ENCODE measurements at regions not wholly inside any gene's neighbourhood (a gene's known extent, or its start where the extent isn't known, plus 50 kb on each side); places are given as distances from the start of the nearest gene placed in this dataset.
A peak's percentile ranks its signal among the peaks of the same experiment; 100 is the strongest.

- Mint-ChIP-seq H3K27ac (ENCODE audit: unreplicated experiment) (no peak overlapping the region), H3K36me3 (ENCODE audit: low read depth, unreplicated experiment) (no peaks in the 10 kb centered on the region), H3K4me3 (ENCODE audit: unreplicated experiment) (no peak overlapping the region), H3K4me1 (ENCODE audit: low read depth, unreplicated experiment) (no peaks in the 10 kb centered on the region), H3K27me3 (ENCODE audit: low read depth, unreplicated experiment) (peaks cover 2% of the 10 kb centered on the region), H3K9me3 (ENCODE audit: unreplicated experiment) (no peaks in the 10 kb centered on the region)
- no peak overlapping the region for H2AFZ ChIP-seq (ENCODE audit: low read depth, low read length)
- no peak overlapping the region for H3K27ac ChIP-seq (ENCODE audit: low read depth, low read length)
- no peaks in the 10 kb centered on the region for H3K27me3 ChIP-seq (ENCODE audit: insufficient read depth, low read length)
- TF ChIP-seq, protein P1, sequence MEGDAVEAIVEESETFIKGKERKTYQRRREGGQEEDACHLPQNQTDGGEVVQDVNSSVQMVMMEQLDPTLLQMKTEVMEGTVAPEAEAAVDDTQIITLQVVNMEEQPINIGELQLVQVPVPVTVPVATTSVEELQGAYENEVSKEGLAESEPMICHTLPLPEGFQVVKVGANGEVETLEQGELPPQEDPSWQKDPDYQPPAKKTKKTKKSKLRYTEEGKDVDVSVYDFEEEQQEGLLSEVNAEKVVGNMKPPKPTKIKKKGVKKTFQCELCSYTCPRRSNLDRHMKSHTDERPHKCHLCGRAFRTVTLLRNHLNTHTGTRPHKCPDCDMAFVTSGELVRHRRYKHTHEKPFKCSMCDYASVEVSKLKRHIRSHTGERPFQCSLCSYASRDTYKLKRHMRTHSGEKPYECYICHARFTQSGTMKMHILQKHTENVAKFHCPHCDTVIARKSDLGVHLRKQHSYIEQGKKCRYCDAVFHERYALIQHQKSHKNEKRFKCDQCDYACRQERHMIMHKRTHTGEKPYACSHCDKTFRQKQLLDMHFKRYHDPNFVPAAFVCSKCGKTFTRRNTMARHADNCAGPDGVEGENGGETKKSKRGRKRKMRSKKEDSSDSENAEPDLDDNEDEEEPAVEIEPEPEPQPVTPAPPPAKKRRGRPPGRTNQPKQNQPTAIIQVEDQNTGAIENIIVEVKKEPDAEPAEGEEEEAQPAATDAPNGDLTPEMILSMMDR (IDR thresholded peaks at IDR 0.05; ENCODE audit: insufficient read depth, low read depth, low read length) = no peak
- TF ChIP-seq EZH2 (IDR thresholded peaks at IDR 0.05; ENCODE audit: insufficient read depth, low read length) = no peak
- DNase-seq (ENCODE audit: low read depth) = no peak
- no peaks in the 10 kb centered on the region for H3K36me3 ChIP-seq (ENCODE audit: insufficient read depth, low read length)
- FAIRE-seq = no peak
- no peaks in the 10 kb centered on the region for H3K79me2 ChIP-seq (ENCODE audit: insufficient read depth, low read length)
- H3K9me3 ChIP-seq (ENCODE audit: insufficient read depth, low read depth, low read length) = no peaks in the 10 kb centered on the region
- H3K4me1 ChIP-seq (ENCODE audit: insufficient read depth, low read length) = no peaks in the 10 kb centered on the region
- no peaks in the 10 kb centered on the region for H4K20me1 ChIP-seq (ENCODE audit: insufficient read depth, low read length)
- H3K4me2 ChIP-seq (ENCODE audit: low read length) = no peak overlapping the region
- H3K4me3 ChIP-seq (ENCODE audit: insufficient read depth, low read depth, low read length) = no peak overlapping the region
- H3K9ac ChIP-seq (ENCODE audit: low read length) = no peak overlapping the region
These were observed 465.6 kb upstream of the SLC14A2 start for GRCh38 chr18:45149712-45150111.

- Mint-ChIP-seq H3K36me3 (ENCODE audit: low read depth, unreplicated experiment) (no peaks in the 10 kb centered on the region), H3K4me1 (ENCODE audit: low read depth, unreplicated experiment) (no peaks in the 10 kb centered on the region), H3K27ac (ENCODE audit: unreplicated experiment) (no peak overlapping the region), H3K27me3 (ENCODE audit: low read depth, unreplicated experiment) (peaks cover 2% of the 10 kb centered on the region), H3K4me3 (ENCODE audit: unreplicated experiment) (no peak overlapping the region), H3K9me3 (ENCODE audit: unreplicated experiment) (no peaks in the 10 kb centered on the region)
- TF ChIP-seq, protein P1 (IDR thresholded peaks at IDR 0.05; ENCODE audit: insufficient read depth, low read depth, low read length) = no peak
- TF ChIP-seq EZH2 (IDR thresholded peaks at IDR 0.05; ENCODE audit: insufficient read depth, low read length) = no peak
- no peaks in the 10 kb centered on the region for H3K27me3 ChIP-seq (ENCODE audit: insufficient read depth, low read length)
- H3K4me2 ChIP-seq (ENCODE audit: low read length) = no peak overlapping the region
- H3K9ac ChIP-seq (ENCODE audit: low read length) = no peak overlapping the region
- H3K27ac ChIP-seq (ENCODE audit: low read depth, low read length) = no peak overlapping the region
- no peak for DNase-seq (ENCODE audit: low read depth)
- no peak overlapping the region for H3K4me3 ChIP-seq (ENCODE audit: insufficient read depth, low read depth, low read length)
- peak; percentile 9 for FAIRE-seq
- no peak overlapping the region for H2AFZ ChIP-seq (ENCODE audit: low read depth, low read length)
- no peaks in the 10 kb centered on the region for H3K9me3 ChIP-seq (ENCODE audit: insufficient read depth, low read depth, low read length)
- H3K36me3 ChIP-seq (ENCODE audit: insufficient read depth, low read length) = no peaks in the 10 kb centered on the region
- H3K79me2 ChIP-seq (ENCODE audit: insufficient read depth, low read length) = no peaks in the 10 kb centered on the region
- no peaks in the 10 kb centered on the region for H4K20me1 ChIP-seq (ENCODE audit: insufficient read depth, low read length)
- no peaks in the 10 kb centered on the region for H3K4me1 ChIP-seq (ENCODE audit: insufficient read depth, low read length)
These were observed 463.6 kb upstream of the SLC14A2 start for GRCh38 chr18:45151645-45152044.

- TF ChIP-seq, protein P1 (IDR thresholded peaks at IDR 0.05; ENCODE audit: insufficient read depth, low read depth, low read length) = no peak
- TF ChIP-seq EZH2 (IDR thresholded peaks at IDR 0.05; ENCODE audit: insufficient read depth, low read length) = no peak
- Histone ChIP-seq H2AFZ (ENCODE audit: low read depth, low read length) (no peak overlapping the region), H3K27me3 (ENCODE audit: insufficient read depth, low read length) (no peaks in the 10 kb centered on the region), H3K4me1 (ENCODE audit: insufficient read depth, low read length) (no peaks in the 10 kb centered on the region), H3K79me2 (ENCODE audit: insufficient read depth, low read length) (no peaks in the 10 kb centered on the region), H3K36me3 (ENCODE audit: insufficient read depth, low read length) (no peaks in the 10 kb centered on the region), H3K9me3 (ENCODE audit: insufficient read depth, low read depth, low read length) (no peaks in the 10 kb centered on the region), H4K20me1 (ENCODE audit: insufficient read depth, low read length) (no peaks in the 10 kb centered on the region), H3K27ac (ENCODE audit: low read depth, low read length) (no peak overlapping the region), H3K4me3 (ENCODE audit: insufficient read depth, low read depth, low read length) (no peak overlapping the region), H3K4me2 (ENCODE audit: low read length) (no peak overlapping the region), H3K9ac (ENCODE audit: low read length) (no peak overlapping the region)
- DNase-seq (ENCODE audit: low read depth) (no peak), FAIRE-seq (no peak)
- no peak overlapping the region for H3K27ac Mint-ChIP-seq (ENCODE audit: unreplicated experiment)
- no peak overlapping the region for H3K4me3 Mint-ChIP-seq (ENCODE audit: unreplicated experiment)
- H3K36me3 Mint-ChIP-seq (ENCODE audit: low read depth, unreplicated experiment) = no peaks in the 10 kb centered on the region
- peaks cover 9% of the 10 kb centered on the region for H3K27me3 Mint-ChIP-seq (ENCODE audit: low read depth, unreplicated experiment)
- H3K9me3 Mint-ChIP-seq (ENCODE audit: unreplicated experiment) = no peaks in the 10 kb centered on the region
- peaks cover 6% of the 10 kb centered on the region for H3K4me1 Mint-ChIP-seq (ENCODE audit: low read depth, unreplicated experiment)
These were observed 459.8 kb upstream of the SLC14A2 start for GRCh38 chr18:45155526-45155925.

Measured in astrocyte (in vitro differentiated cells and primary cell).